HepG2 (cell line): ENCODE measurements at regions not wholly inside any gene's neighbourhood (a gene's known extent, or its start where the extent isn't known, plus 50 kb on each side); places are given as distances from the start of the nearest gene placed in this dataset.

ENCODE experiments used
- ATAC-seq: fragments of 200-7000 bp; cut with Tn5 transposase; 3 replicates; pipeline ENCODE4 v1.9.1; 2020; ENCODE audit warnings: mild to moderate bottlenecking, moderate library complexity
- BruUV-seq: library from RNA; stranded (reverse); fragments of 400-500 nt; replicated peaks from 2 replicates; lab custom pipeline; 2021; lab: Mats Ljungman, UMichigan
- CTCF ChIA-PET: fragments of 300-600 bp; formaldehyde crosslinking; extraction: SDS; loops from one replicate; lab custom pipeline; 2021; ENCODE audit warnings: low total read pairs, inconsistent platforms, low intra/inter-chr PET ratio; lab: Yijun Ruan, JAX
- POLR2A ChIA-PET: fragments of 350-600 bp; sonication (Branson Sonifier 250); formaldehyde crosslinking; loops from one replicate; lab custom pipeline; 2020; ENCODE audit warnings: antibody characterized with exemption, inconsistent platforms; lab: Yijun Ruan, JAX
- DNase-seq: peaks from one replicate; pipeline ENCODE4 v3.0.0-alpha.2; 2015; ENCODE audit warnings: low spot score
- FAIRE-seq: peaks from 3 replicates; lab custom pipeline; 2011; peaks lifted over from hg19 to GRCh38; lab: Jason Lieb, UNC
- H2AFZ ChIP-seq: one replicate; pipeline ENCODE4 v1.6.1; 2011; ENCODE audit warnings: low read length, inconsistent platforms
- H3K27ac ChIP-seq: fragments of 300-600 bp; 3 replicates; pipeline ENCODE4 v1.8.0; 2011; ENCODE audit warnings: mixed run types, mild to moderate bottlenecking, mixed read lengths, low read length, inconsistent platforms; ENCODE audit not compliant: insufficient read depth; ENCODE audit errors: extremely low read length
- H3K27me3 ChIP-seq, 2 experiments: fragments of 200-600 bp in 1 of 2; 2 replicates in 1 of 2; 3 replicates in 1 of 2; pipeline versions ENCODE4 v1.6.0 to v1.8.0; 2011; ENCODE audit warnings: low read length in 2 of 2, mild to moderate bottlenecking in 2 of 2, moderate library complexity in 2 of 2, inconsistent platforms in 1 of 2; ENCODE audit not compliant: insufficient read depth in 2 of 2, control insufficient read depth in 1 of 2
- H3K36me3 ChIP-seq, 2 experiments: fragments of 200-600 bp in 1 of 2; replicated peaks in 1 of 2; 2 replicates in 1 of 2; 3 replicates in 1 of 2; pipeline versions ENCODE4 v1.5.1 to v1.8.0; 2011; ENCODE audit warnings: low read length in 2 of 2, inconsistent platforms in 1 of 2; ENCODE audit not compliant: insufficient read depth in 2 of 2, control insufficient read depth in 1 of 2
- H3K4me1 ChIP-seq: 2 replicates; pipeline ENCODE4 v1.5.1; 2012; ENCODE audit warnings: low read length, inconsistent platforms; ENCODE audit not compliant: insufficient read depth
- H3K4me2 ChIP-seq: 2 replicates; pipeline ENCODE4 v1.6.0; 2011; ENCODE audit warnings: low read depth, low read length, inconsistent platforms
- H3K4me3 ChIP-seq, 3 experiments: fragments of 200-600 bp in 1 of 3; sonication (generic), shearing (Covaris generic) in 1 of 3; replicated peaks in 1 of 3; 2 replicates each; pipeline ENCODE4 v1.5.1; 2011 to 2016; ENCODE audit warnings: low read length in 3 of 3, inconsistent platforms in 2 of 3, low read depth in 2 of 3, mild to moderate bottlenecking in 2 of 3, control low read depth in 1 of 3, mixed read lengths in 1 of 3; ENCODE audit not compliant: insufficient read depth in 1 of 3
- H3K79me2 ChIP-seq: one replicate; pipeline ENCODE4 v1.6.1; 2011; ENCODE audit warnings: low read length, inconsistent platforms; ENCODE audit not compliant: insufficient read depth
- H3K9ac ChIP-seq: 2 replicates; pipeline ENCODE4 v1.6.0; 2011; ENCODE audit warnings: mild to moderate bottlenecking, low read depth, low read length, inconsistent platforms; ENCODE audit not compliant: insufficient read depth
- H3K9me3 ChIP-seq: 2 replicates; pipeline ENCODE4 v1.5.1; 2012; ENCODE audit warnings: mild to moderate bottlenecking, low read length
- H4K20me1 ChIP-seq: 2 replicates; pipeline ENCODE4 v1.6.0; 2011; ENCODE audit warnings: inconsistent platforms, mild to moderate bottlenecking, low read length, moderate library complexity; ENCODE audit not compliant: insufficient read depth
- FOXK2 ChIP-seq: fragments of 450-650 bp; IDR thresholded peaks from 2 replicates; pipeline ENCODE4 v1.6.1; 2016
- KLF9 ChIP-seq: IDR thresholded peaks from 2 replicates; pipeline ENCODE4 v1.6.1; 2016; ENCODE audit warnings: low read depth
- MED13 ChIP-seq: sonication (generic); formaldehyde crosslinking; IDR thresholded peaks from 2 replicates; pipeline ENCODE4 v1.5.0; 2020; ENCODE audit warnings: missing genetic modification reagents
- NFE2L2 ChIP-seq: fragments of 150-350 bp; IDR thresholded peaks from 2 replicates; pipeline ENCODE4 v1.6.1; 2014; ENCODE audit warnings: low read length
- PRDM10 ChIP-seq: sonication (generic); formaldehyde crosslinking; IDR thresholded peaks from 2 replicates; pipeline ENCODE4 v1.4.0; 2020; ENCODE audit warnings: low read depth, missing genetic modification reagents
- THAP9 ChIP-seq: sonication (generic); formaldehyde crosslinking; IDR thresholded peaks from 2 replicates; pipeline ENCODE4; 2020; ENCODE audit warnings: missing genetic modification reagents, mild to moderate bottlenecking, borderline replicate concordance
- WGBS: methylation state at CpG from one replicate; pipeline ENCODE4 v1.1.6; 2017; ENCODE audit warnings: low lambda C conversion rate; 5-methylcytosine and 5-hydroxymethylcytosine counted together
- in situ Hi-C: cut with HindIII; loops from 2 replicates; pipeline ENCODE4 v1.10.0; 2017; ENCODE audit warnings: low pct_unique_long_range_greater_than_20kb; ENCODE audit not compliant: extremely low pct_ligation_motif_present
- intact Hi-C: fragments of 100-400 bp; cut with micrococcal nuclease; formaldehyde crosslinking; loops from one replicate; pipeline ENCODE4 v1.10.0; 2022; ENCODE audit not compliant: unreplicated experiment

GRCh38 chr21:16911166-16911607, 601.7 kb upstream of the CXADR start (continued):
- TF ChIP-seq THAP9 (CRISPR knock-in tag): no peak
- TF ChIP-seq MED13: no peak
- TF ChIP-seq NFE2L2: no peak
- TF ChIP-seq KLF9: no peak
- no peak for TF ChIP-seq PRDM10 (CRISPR knock-in tag)

GRCh38 chr21:16912075-16912474, 600.8 kb upstream of the CXADR start:
- Histone ChIP-seq H3K27me3 (no peaks in the 10 kb centered on the region), H4K20me1 (no peaks in the 10 kb centered on the region), H3K9ac (no peak overlapping the region), H3K4me2 (no peak overlapping the region), H3K36me3 (no peaks in the 10 kb centered on the region), H3K4me3 (no peak overlapping the region), H3K27ac (no peak overlapping the region), H3K79me2 (no peaks in the 10 kb centered on the region), H2AFZ (no peak overlapping the region), H3K9me3 (no peaks in the 10 kb centered on the region), H3K4me1 (no peaks in the 10 kb centered on the region)
- CTCF ChIA-PET: no interaction called here
- FAIRE-seq (no peak), ATAC-seq (no peak), DNase-seq (no peak)
- TF ChIP-seq FOXK2: no peak
- in situ Hi-C loops: no loop called here
- 0% methylated on average over 2 of the region's 2 CpGs for WGBS
- POLR2A ChIA-PET: no interaction called here
- intact Hi-C loops: no loop called here
- no TSS peak for BruUV-seq
